Stimulated activated CD4-positive, alpha-beta T cell treated with anti-CD3 and anti-CD28 coated beads, TNF-alpha, amount 100 ng/mL, for 1 hour (primary cell): ENCODE measurements at regions not wholly inside any gene's neighbourhood (a gene's known extent, or its start where the extent isn't known, plus 50 kb on each side); places are given as distances from the start of the nearest gene placed in this dataset.
"Not testable (repeated sequence)": the region's sequence is repeated elsewhere in the genome, so short reads cannot be mapped to it uniquely, and the experiment has no call there.

Experiments
- DNase-seq, 3 donors: peaks; one replicate each; pipeline ENCODE4 v3.0.0-alpha.2; 2020; ENCODE audit warnings: low read depth in 3 of 3, low spot score in 1 of 3

DNA sequence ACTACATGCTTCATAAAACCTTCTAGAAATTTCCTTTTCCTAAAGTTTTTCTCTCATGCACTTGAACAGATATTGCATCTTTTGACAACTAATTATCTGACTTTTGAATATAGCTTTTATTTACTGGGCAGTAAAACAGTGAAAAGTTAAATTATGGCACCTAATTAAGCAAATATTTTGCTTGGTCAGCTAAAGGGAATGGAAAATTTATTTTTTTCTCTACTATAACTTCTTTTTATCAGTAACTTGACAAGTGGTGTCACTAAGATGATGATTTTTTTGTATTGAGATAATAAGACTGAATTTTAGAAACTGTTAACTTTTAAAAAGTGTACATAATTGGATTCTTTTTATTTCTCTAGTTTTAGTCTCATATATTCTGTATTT, 351.6 kb downstream of the PIK3C3 start:
- no peak for DNase-seq

DNA sequence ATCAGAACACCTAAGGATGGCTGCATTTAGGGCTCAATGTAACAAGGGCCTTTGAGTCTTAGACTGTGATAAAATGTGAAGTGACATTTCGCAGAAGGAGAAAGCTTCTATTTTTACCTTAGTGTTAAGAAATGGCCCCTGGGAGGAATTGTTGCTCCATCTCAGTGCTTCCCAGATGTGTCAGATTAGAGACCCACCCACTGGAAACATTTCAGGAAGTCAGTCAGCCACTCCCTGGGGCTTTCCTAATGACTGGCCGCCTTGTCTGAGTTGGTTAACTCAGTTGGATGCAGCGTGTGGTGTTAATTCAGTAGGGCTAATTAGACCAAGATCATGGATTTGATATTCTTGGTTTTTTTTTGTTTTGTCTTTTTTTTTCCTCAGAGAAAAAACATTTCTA, 355.9 kb downstream of the PIK3C3 start:
- no peak for DNase-seq

- no peak for DNase-seq
These were observed 371.7 kb downstream of the PIK3C3 start for GRCh38 chr18:42326752-42327151.

DNA sequence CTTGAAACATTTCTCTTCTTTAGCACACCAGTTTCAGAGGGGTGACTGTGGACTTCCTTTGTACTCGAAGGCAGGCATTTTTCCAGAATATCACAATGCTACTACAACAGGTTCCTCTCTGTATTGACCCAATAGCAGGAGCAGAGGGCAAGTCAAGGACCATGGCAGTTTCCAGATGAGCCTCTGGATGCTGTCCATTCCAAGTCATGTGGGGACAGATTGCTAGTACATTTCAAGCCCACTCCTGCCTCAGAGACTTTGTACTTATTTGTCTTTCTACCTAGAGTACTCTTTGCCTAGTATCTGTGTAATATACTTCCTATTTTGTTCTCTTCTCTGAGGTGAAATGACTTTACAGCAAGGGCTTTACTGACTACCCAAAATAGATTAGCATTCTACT, 373.9 kb downstream of the PIK3C3 start:
- no peak for DNase-seq

- no peak for DNase-seq
These were observed 375.3 kb downstream of the PIK3C3 start for GRCh38 chr18:42330296-42330695.

- no peak for DNase-seq
These were observed 378.5 kb downstream of the PIK3C3 start for GRCh38 chr18:42333558-42333957.

- no peak for DNase-seq
These were observed 379.9 kb downstream of the PIK3C3 start for GRCh38 chr18:42334931-42335330.

DNA sequence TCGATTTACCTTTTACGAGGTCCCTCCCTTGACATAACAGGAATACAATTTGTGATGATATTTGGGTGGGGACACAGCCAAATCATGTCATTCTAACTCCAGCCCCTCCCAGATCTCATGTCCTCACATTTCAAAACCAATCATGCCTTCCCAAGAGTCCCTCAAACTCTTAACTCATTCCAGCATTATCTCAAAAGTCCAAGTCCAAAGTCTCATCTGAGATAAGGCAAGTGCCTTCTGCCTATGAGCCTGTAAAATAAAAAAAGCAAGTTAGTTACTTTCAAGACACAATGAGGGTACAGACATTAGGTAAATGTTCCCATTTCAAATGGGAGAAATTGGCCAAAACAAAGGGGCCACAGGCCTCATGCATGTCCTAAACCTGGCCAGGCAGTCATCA, 381.1 kb downstream of the PIK3C3 start:
- no peak for DNase-seq

- DNase-seq: not testable (repeated sequence)
These were observed 382.3 kb downstream of the PIK3C3 start for GRCh38 chr18:42337337-42337736.

DNA sequence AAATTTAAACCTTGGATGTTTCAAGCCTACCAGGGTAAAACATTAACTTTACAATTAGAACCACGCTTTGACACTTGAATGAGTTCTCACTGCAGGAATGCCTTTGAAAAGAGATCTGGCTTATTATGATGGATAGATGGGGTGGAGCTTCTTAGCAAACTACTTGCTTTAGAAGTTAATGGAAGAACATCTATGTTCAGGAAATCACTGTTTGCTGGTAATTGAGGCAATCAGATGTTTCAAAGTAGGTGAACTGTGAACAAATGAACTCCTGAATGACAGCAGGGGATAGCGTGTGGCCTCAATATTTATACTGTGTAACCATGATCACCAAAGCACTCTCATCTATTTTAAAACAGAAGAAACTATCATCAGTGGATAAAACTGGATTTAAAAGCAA, 383.6 kb downstream of the PIK3C3 start:
- no peak for DNase-seq

DNA sequence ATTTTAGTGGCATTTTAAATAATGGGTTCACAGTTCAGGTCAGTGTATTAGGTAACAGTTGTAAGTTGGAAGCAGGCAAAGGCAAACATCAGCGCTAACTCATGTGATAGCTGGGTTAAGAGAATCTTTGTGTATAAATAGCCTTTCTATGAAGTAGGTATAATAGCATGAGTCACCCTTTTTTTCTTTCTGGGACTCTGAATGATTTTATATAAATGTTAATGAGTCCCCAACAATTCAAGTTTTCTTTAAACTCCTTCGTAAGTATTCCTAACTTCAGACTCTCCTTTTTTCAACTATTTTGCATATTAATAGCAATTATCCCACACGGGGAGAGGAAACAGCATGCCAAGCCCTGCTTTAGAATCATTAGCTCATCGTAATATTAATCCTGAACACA, 384.3 kb downstream of the PIK3C3 start:
- no peak for DNase-seq

GRCh38 chr18:42340423-42341009, 385.5 kb downstream of the PIK3C3 start:
- no peak for DNase-seq

GRCh38 chr18:42341423-42341822, 386.4 kb downstream of the PIK3C3 start:
- DNase-seq: no peak

DNA sequence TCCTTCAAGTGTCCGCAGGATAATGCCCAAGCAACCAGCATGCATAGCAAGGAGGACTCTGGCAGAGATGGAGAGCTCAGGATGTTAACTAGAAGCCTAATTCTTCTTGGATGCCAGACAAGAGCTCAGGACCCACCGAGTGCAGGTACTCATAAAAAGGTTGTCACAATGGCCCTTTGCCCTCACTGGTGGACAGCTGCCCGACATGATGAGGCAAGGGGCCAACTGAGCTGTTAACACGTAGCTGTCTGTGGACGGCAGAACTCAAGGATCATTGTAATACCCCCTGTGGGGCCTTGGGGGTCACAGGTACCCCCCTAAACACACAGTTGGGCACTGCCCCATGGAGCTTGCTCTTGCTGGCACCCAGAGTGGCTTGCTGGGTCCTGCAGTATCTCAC, 393.7 kb downstream of the PIK3C3 start:
- no peak for DNase-seq

GRCh38 chr18:42351455-42351854, 396.4 kb downstream of the PIK3C3 start:
- no peak for DNase-seq

DNA sequence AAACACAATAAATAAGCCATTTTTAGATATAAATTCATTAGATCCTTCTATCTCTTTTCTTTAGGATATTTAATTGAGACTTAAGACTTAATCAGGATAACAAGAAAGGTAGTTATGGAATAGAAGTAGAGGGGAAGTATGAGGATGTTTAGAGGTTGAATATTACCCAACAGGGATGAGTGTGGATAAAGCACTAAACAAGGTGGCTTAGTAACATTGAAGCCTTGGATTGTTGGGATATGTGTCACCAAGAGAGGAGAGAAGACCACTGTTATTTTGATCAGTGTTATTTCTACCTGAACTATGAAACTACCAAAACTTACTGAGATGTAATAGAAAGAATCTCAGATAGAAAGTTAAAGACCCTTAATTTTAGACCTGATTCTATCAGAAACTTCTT, 405.7 kb downstream of the PIK3C3 start:
- DNase-seq: no peak

DNA sequence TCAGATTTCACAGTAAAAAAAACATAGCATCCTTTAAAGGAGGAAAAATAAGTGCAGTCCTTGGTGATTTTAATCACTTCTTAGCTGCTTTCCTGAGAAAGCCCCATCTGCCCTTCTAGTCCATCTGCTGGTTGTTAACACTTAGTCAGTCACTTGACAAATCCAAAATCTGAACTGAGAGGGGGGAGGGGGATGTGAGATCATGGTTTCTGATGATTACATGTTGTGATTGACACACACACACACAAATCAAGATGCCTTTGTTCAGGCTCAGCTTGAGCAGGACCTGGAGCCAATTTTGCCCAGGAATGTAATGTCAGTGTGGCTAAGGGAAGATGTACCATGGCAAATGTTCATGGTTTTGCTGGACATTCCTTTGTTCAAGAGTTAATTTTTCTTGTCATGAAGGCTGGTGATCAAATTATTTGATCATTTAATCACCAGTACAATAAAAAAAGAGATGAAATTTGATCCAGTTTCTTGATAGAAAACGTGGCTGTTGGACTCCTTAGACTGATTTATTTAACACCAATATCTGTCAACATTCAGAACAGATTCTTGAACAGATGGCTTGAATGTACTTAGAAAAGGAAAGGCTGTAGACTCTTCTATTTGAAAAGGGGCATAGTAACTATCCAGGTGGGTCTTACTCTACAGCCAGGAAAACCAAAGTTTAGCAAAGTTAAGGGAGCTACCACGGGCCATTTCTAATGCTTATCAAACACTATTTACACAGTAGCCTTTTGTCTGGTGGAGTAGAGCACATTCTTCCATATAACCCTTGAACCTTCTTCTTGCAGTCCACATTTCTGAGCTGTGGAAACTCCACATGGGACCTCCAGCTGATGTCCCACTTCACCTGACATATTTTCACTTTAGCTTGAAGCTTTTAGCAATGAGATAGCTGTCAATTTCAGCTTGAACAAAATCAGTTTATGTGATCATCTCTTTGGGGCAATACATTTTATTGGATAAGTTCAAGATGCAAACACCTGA, 408.7 kb downstream of the PIK3C3 start:
- DNase-seq: no peak

DNA sequence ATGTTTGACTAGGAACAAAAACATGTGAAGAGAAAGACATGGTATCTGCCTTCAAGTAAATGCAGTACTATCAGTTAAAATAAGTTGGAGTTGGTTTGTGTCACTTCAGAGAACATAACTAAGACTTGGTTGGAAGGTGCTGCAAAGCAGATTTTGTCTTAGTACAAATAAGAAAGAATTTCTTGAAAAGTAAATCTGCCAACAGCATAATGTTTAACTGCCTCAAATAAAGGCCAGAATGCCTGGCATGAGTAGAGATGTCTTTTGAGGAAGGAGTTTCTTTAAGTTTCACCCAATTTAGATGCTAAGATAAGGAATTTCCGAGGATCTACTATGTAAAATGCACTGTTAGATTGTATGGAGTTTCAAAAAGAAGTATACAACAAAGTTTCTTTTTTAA, 409.7 kb downstream of the PIK3C3 start:
- no peak for DNase-seq

GRCh38 chr18:42365591-42365990, 410.6 kb downstream of the PIK3C3 start:
- DNase-seq: no peak

DNA sequence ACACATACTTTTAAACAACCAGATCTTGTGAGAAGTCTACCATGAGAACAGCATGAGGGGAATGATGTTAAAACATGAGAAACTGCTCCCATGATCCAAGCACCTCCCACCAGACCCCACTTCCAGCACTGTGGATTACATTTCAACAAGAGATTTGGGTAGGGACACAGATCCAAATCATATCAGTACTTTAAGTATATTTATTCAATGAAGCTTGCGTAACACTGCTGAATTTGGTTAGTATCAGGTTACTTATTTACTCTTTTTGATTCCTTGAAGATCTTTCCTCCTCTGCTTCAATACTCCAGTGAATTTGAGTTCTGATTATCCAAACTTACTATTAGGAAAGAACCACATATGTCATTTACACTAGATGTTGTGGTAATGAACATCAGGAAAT, 418.6 kb downstream of the PIK3C3 start:
- no peak for DNase-seq

- no peak for DNase-seq
These were observed 419.9 kb downstream of the PIK3C3 start for GRCh38 chr18:42374961-42375360.

- not testable (repeated sequence) for DNase-seq
These were observed 423.8 kb downstream of the PIK3C3 start for GRCh38 chr18:42378854-42379253.

DNA sequence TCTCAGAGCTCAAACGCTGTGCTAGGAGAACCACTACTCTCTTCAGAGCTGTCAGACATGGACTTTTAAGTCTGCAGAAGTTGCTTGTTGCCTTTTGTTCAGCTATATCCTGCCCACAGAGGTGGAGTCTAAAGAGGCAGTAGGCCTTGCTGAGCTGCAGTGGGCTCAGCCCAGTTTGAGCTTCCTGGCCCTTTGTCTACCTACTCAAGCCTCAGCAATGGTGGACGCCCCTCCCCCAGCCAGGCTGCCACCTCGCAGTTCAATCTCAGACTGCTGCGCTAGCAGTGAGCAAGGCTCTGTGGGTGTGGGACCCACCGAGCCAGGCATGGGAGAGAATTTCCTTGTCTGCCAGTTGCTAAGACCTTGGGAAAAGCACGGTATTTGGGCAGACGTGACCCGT, 426.2 kb downstream of the PIK3C3 start:
- DNase-seq: not testable (repeated sequence)
